ENCODE measurements at regions not wholly inside any gene's neighbourhood (a gene's known extent, or its start where the extent isn't known, plus 50 kb on each side); places are given as distances from the start of the nearest gene placed in this dataset.

- no peak overlapping the region for H3K4me3 ChIP-seq (ENCODE audit: control insufficient read depth, low read depth, low read length)
- no peak for TF ChIP-seq CTCF (IDR thresholded peaks at IDR 0.05; ENCODE audit: control insufficient read depth, insufficient read depth, low read depth, low read length, missing control alignments)
- no peak for DNase-seq (ENCODE audit: low read depth)
These were observed 259.9 kb upstream of the STARD13 start for GRCh38 chr13:33545492-33545891.

GRCh38 chr13:33547035-33547434 is 261.5 kb upstream of the STARD13 start:
- TF ChIP-seq CTCF (IDR thresholded peaks at IDR 0.05; ENCODE audit: control insufficient read depth, insufficient read depth, low read depth, low read length, missing control alignments) = no peak
- H3K4me3 ChIP-seq (ENCODE audit: control insufficient read depth, low read depth, low read length) = no peak overlapping the region
- DNase-seq (ENCODE audit: low read depth) = no peak

- no peak for DNase-seq (ENCODE audit: low read depth)
- no peak for TF ChIP-seq CTCF (IDR thresholded peaks at IDR 0.05; ENCODE audit: control insufficient read depth, insufficient read depth, low read depth, low read length, missing control alignments)
- H3K4me3 ChIP-seq (ENCODE audit: control insufficient read depth, low read depth, low read length) = no peak overlapping the region
These were observed 262.5 kb upstream of the STARD13 start for GRCh38 chr13:33548069-33548468.

GRCh38 chr13:33550276-33550675 is 264.7 kb upstream of the STARD13 start:
- no peak for DNase-seq (ENCODE audit: low read depth)
- no peak for TF ChIP-seq CTCF (IDR thresholded peaks at IDR 0.05; ENCODE audit: control insufficient read depth, insufficient read depth, low read depth, low read length, missing control alignments)
- no peak overlapping the region for H3K4me3 ChIP-seq (ENCODE audit: control insufficient read depth, low read depth, low read length)

- TF ChIP-seq CTCF (IDR thresholded peaks at IDR 0.05; ENCODE audit: control insufficient read depth, insufficient read depth, low read depth, low read length, missing control alignments) = no peak
- no peak overlapping the region for H3K4me3 ChIP-seq (ENCODE audit: control insufficient read depth, low read depth, low read length)
- no peak for DNase-seq (ENCODE audit: low read depth)
These were observed 265.3 kb upstream of the STARD13 start for GRCh38 chr13:33550885-33551284.

- DNase-seq (ENCODE audit: low read depth) = no peak
- no peak for TF ChIP-seq CTCF (IDR thresholded peaks at IDR 0.05; ENCODE audit: control insufficient read depth, insufficient read depth, low read depth, low read length, missing control alignments)
- H3K4me3 ChIP-seq (ENCODE audit: control insufficient read depth, low read depth, low read length) = no peak overlapping the region
These were observed 262.8 kb upstream of the RFC3 start for GRCh38 chr13:33554919-33555791.
